HAP-1 (cell line): ENCODE measurements at regions not wholly inside any gene's neighbourhood (a gene's known extent, or its start where the extent isn't known, plus 50 kb on each side); places are given as distances from the start of the nearest gene placed in this dataset.

Experiments used
- DNase-seq, 2 experiments: peaks; one replicate each; pipeline ENCODE4 v3.0.0-alpha.2; 2016 to 2020; ENCODE audit warnings: low spot score in 2 of 2
- H3K27me3 ChIP-seq: fragments of 250-450 bp; sonication (Bioruptor Pico); 2 replicates; pipeline ENCODE4 v1.5.1; 2020; ENCODE audit warnings: low read depth, mild to moderate bottlenecking, moderate library complexity
- H3K36me3 ChIP-seq: fragments of 250-450 bp; sonication (Bioruptor Pico); replicated peaks from 2 replicates; pipeline ENCODE4 v1.5.1; 2020; ENCODE audit warnings: mild to moderate bottlenecking
- H3K4me1 ChIP-seq: fragments of 250-450 bp; sonication (Bioruptor Pico); 2 replicates; pipeline ENCODE4 v1.5.1; 2020; ENCODE audit warnings: mild to moderate bottlenecking
- H3K4me3 ChIP-seq: fragments of 250-450 bp; sonication (Bioruptor Pico); 2 replicates; pipeline ENCODE4 v1.5.1; 2020; ENCODE audit warnings: mild to moderate bottlenecking, moderate library complexity
- H3K9me3 ChIP-seq: fragments of 250-450 bp; sonication (Bioruptor Pico); 2 replicates; pipeline ENCODE4 v1.5.1; 2020; ENCODE audit warnings: mild to moderate bottlenecking, moderate library complexity
- in situ Hi-C: fragments of 300-500 bp; cut with MboI; formaldehyde crosslinking; loops from 3 replicates; pipeline ENCODE4 v1.14.3; 2020; ENCODE audit warnings: low sequenced_read_pairs, inconsistent platforms, mixed read lengths

DNA sequence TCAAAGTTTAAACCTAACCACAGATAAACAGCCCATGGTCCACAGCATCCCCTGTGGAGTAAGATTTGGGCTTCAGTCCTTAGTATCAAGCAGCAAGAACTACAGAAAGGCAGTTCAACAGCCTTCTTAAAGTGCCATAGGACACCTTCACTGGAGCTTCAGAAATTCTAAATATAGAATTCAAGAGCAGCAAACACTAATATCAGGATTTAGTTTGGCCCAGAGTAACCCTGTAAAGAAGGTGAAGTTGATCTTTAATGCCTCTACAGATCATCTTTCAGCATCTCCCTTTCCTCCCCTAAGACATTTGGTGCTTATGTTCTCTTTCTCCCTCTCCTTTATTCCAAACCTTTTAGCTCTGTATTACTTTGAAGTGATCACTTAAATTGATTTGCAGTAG lies 59.5 kb upstream of the ARHGAP5 start:
- H3K27me3 ChIP-seq, result no peaks in the 10 kb centered on the region
- peaks cover 6% of the 10 kb centered on the region; the same call in 1 of the 2 replicates for H3K9me3 ChIP-seq
- DNase-seq, result no peak
- in situ Hi-C loops, result no loop called here
- no peaks in the 10 kb centered on the region for H3K36me3 ChIP-seq
- H3K4me3 ChIP-seq, result no peak overlapping the region
- H3K4me1 ChIP-seq, result peaks cover 19% of the 10 kb centered on the region

DNA sequence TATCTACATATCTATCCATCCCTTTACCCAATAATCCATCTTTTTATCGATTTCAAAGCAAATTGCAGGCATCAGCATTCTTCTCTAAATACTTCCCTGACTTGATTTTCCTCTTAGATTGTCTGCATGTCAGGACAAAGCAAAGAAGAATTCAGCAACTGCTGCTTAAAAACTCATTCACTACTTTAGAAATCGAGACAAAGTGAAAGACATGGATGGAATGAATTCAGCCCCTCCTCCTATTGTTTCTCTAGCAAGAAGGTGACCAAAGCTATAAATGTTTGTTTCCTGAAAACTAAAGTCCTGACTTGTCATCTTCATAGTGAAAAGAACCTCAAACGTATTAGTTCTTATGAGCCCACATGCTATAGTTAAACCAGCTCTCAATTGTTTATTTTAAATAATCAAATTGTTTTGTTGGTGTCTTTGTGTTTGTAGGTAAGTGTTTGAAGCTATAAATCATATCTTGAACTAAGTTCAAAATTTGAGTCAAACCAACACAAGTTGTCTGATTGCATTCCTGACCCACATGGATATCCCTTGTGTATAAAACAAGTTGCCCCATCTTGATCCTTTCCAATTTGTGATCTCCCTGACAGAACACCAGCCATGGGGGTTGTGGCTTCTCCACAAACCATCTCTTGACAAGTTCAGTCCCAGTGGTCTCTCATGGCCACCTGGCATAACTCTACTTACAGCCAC lies 58.6 kb upstream of the ARHGAP5 start:
- Histone ChIP-seq H3K4me1 (peaks cover 12% of the 10 kb centered on the region), H3K4me3 (no peak overlapping the region), H3K27me3 (no peaks in the 10 kb centered on the region), H3K9me3 (peaks cover 6% of the 10 kb centered on the region; the same call in 1 of the 2 replicates), H3K36me3 (no peaks in the 10 kb centered on the region)
- DNase-seq, result peak in 1 of 2 experiments; percentile 7
- in situ Hi-C loops, result no loop called here

DNA sequence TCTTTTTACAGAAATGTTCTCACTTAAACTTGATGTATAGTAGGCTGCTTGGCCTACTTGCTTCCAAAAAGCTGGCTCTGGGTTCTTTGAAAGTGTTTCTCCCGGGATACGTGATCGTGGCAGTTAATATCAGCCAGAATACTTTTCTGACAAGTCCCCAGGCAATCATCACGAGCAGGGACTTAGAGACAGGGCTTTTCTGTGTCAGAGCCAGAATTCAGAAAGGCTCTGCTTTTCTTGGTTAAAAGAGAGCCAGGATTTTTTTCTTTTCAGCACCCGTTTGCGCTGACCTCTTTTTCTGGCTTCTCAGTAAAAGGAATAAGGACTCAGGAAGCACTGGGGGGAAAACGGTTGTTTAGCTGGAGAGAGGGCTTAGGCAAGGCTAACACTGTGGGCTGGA lies 57.8 kb upstream of the ARHGAP5 start:
- Histone ChIP-seq H3K9me3 (peaks cover 6% of the 10 kb centered on the region; the same call in 1 of the 2 replicates), H3K4me1 (peaks cover 7% of the 10 kb centered on the region), H3K4me3 (no peak overlapping the region), H3K36me3 (no peaks in the 10 kb centered on the region), H3K27me3 (no peaks in the 10 kb centered on the region)
- in situ Hi-C loops, result no loop called here
- no peak for DNase-seq

DNA sequence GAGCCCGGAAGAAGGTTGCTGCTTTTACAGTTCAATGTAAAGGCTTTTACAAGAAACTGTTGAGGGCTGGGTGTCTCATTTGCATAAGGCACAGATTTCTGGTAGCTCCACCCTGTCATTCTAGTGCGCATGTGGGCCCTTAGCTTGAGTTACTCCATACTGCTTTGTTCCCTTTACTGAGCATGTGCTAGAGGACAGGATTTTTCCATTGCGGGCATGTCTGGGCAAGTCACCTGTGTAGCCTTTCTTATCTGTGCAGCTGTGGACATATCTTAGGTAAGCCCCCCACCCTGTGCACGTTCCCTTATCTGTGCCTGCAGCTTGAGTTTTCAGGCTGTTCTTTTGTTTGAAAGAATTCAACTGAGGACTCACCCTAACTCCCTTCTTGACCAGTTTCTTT lies 56.2 kb upstream of the ARHGAP5 start:
- H3K4me3 ChIP-seq, result no peak overlapping the region
- no peaks in the 10 kb centered on the region for H3K27me3 ChIP-seq
- DNase-seq, result no peak
- peaks cover 6% of the 10 kb centered on the region; the same call in 1 of the 2 replicates for H3K9me3 ChIP-seq
- in situ Hi-C loops, result no loop called here
- peaks cover 7% of the 10 kb centered on the region for H3K4me1 ChIP-seq
- no peaks in the 10 kb centered on the region for H3K36me3 ChIP-seq

DNA sequence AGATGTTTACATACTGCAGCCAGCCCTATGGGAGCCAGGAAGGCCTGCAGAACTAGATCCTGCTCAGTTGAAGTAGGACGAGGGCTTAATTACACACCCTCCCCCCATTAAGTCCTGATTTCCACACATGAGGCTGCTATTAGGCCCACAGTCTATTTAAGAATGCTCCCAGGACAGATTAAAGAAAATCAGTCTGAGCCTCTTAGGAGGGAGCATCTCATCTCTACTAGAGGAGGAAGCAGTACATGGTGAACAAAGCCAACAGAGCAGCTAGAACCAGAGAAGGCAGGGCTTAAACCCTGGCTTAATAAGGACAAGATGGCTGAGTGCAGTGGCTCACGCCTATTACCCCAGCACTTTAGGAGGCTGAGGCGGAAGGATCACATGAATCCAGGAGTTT lies 55.8 kb upstream of the ARHGAP5 start:
- Histone ChIP-seq H3K9me3 (peaks cover 6% of the 10 kb centered on the region; the same call in 1 of the 2 replicates), H3K36me3 (no peaks in the 10 kb centered on the region), H3K4me3 (no peak overlapping the region), H3K27me3 (no peaks in the 10 kb centered on the region), H3K4me1 (peaks cover 7% of the 10 kb centered on the region)
- no peak for DNase-seq
- in situ Hi-C loops, result no loop called here

DNA sequence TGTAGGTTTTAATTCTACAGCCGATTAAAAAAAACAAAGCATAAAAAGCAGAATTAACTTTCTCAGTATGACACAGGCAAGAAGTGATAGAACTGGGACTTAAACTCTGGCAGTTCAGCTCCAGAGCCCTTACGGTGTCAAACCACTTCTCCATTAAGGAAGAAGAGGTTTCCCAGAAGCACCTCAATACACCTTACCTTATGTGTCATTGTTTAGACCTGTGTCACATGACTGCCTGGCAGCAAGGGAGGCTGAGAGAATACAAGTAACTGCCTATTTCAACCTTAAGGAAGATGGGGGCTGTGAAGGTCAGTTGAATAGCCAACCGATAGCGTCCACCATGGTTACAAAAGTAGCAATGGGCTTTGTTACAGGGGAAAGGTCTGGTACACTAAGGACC lies 54.6 kb upstream of the ARHGAP5 start:
- no peak for DNase-seq
- H3K9me3 ChIP-seq, result peaks cover 6% of the 10 kb centered on the region; the same call in 1 of the 2 replicates
- in situ Hi-C loops, result no loop called here
- no peaks in the 10 kb centered on the region for H3K36me3 ChIP-seq
- no peak overlapping the region for H3K4me3 ChIP-seq
- H3K4me1 ChIP-seq, result peaks cover 7% of the 10 kb centered on the region
- H3K27me3 ChIP-seq, result no peaks in the 10 kb centered on the region

DNA sequence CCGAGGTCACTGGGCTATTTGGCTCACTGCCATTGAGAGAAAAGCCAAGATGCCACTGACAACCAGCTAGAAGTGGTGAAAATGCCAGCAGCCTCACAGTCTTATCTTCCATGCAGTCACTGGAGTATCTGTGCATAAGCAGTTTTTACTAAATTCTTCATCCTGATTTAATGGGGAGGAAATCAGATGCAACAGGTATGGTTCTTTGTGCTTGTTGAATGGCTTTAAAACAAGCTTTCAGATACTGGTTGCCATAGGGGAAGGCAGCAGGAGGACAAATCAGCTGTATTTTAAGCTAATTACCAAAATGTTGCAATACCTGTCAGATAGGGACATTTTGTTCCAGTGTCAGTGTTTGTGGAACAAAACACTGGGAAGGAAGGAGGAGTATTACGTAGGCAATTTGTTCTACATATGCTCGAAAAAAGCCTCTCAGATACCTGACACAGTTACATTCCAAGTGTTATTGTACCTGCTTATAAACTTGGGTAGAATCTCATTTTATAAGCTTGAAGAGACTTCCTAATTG lies 54.1 kb upstream of the ARHGAP5 start:
- in situ Hi-C loops, result no loop called here
- H3K9me3 ChIP-seq, result peaks cover 6% of the 10 kb centered on the region; the same call in 1 of the 2 replicates
- H3K4me1 ChIP-seq, result peaks cover 7% of the 10 kb centered on the region
- H3K36me3 ChIP-seq, result no peaks in the 10 kb centered on the region
- H3K27me3 ChIP-seq, result no peaks in the 10 kb centered on the region
- DNase-seq, result no peak
- no peak overlapping the region for H3K4me3 ChIP-seq

DNA sequence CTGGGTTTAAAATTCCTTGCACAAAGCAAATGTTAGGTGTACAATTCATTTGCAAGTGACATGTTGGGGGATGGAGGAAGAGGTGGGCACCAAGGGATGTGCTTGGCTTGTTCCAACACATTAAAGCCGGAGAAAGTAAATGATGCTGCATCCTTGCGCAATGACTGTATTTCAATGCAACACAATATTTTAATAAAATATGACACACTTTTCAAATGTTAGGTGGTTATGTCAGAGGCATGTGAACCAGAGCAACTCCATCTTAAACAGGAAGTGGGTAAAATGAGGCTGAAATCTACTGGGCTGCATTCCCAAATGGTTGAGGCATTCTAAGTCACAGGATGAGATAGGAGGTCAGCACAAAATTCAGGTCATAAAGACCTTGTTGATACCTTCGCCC lies 53.6 kb upstream of the ARHGAP5 start:
- Histone ChIP-seq H3K27me3 (no peaks in the 10 kb centered on the region), H3K4me3 (no peak overlapping the region), H3K9me3 (peaks cover 6% of the 10 kb centered on the region; the same call in 1 of the 2 replicates), H3K36me3 (no peaks in the 10 kb centered on the region), H3K4me1 (peaks cover 2% of the 10 kb centered on the region)
- in situ Hi-C loops, result no loop called here
- DNase-seq, result no peak

DNA sequence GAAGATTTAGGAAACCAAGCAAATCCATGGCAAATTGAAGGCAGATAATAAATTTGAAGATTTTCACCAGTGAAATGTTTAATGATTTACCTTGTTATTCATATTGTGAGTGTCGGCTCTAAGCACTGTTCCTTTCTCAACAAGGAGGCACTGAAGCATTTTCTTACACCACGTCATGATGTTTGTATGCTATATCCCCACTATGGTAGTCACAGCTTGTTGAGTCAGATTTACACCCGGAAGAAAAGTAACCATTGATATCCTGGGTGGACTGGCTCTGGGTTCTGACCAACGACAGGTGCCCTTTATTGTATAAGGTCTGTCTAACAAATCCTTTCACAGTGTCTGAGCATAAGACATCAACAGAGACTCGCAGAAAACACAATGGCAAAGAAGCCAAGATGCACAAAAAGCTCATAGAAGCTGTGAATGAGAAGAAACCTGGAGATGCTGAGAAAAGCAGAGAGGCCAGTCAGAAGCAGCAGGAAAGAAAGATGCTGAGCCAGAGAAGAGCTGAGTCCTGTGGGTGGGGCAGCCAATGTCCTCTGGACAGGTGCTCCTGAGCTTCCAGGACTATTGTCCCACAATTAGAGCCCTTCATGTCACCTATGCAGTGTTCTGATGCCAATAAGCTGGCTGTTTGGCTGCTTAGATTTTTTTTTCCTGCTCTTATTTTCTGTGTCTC lies 49.7 kb upstream of the ARHGAP5 start:
- Histone ChIP-seq H3K27me3 (no peaks in the 10 kb centered on the region), H3K4me1 (peaks cover 11% of the 10 kb centered on the region), H3K36me3 (no peaks in the 10 kb centered on the region), H3K9me3 (no peaks in the 10 kb centered on the region), H3K4me3 (no peak overlapping the region)
- no peak for DNase-seq
- in situ Hi-C loops, result no loop called here
